HT1080 (cell line): ENCODE measurements at regions not wholly inside any gene's neighbourhood (a gene's known extent, or its start where the extent isn't known, plus 50 kb on each side); places are given as distances from the start of the nearest gene placed in this dataset.
A peak's percentile ranks its signal among the peaks of the same experiment; 100 is the strongest.
"Not testable (repeated sequence)": the region's sequence is repeated elsewhere in the genome, so short reads cannot be mapped to it uniquely, and the experiment has no call there.

ENCODE experiments used
- DNase-seq: peaks from one replicate; pipeline ENCODE4 v3.0.0-alpha.2; 2015; ENCODE audit warnings: low read depth

GRCh38 chr5:9801908-9802307 lies 171.8 kb upstream of the TAS2R1 start:
- DNase-seq, result no peak

GRCh38 chr5:9799606-9800005 lies 169.5 kb upstream of the TAS2R1 start:
- DNase-seq, result no peak

- DNase-seq, result no peak
Measured at GRCh38 chr5:9790276-9790675, 160.1 kb upstream of the TAS2R1 start.

GRCh38 chr5:9789777-9790176 lies 159.6 kb upstream of the TAS2R1 start:
- DNase-seq, result no peak

GRCh38 chr5:9787861-9788600 lies 157.9 kb upstream of the TAS2R1 start:
- no peak for DNase-seq

- no peak for DNase-seq
Measured at GRCh38 chr5:9786380-9787360, 156.5 kb upstream of the TAS2R1 start.

- no peak for DNase-seq
Measured at GRCh38 chr5:9785751-9786150, 155.6 kb upstream of the TAS2R1 start.

GRCh38 chr5:9784231-9784630 lies 154.1 kb upstream of the TAS2R1 start:
- no peak for DNase-seq

- DNase-seq, result no peak
Measured at GRCh38 chr5:9782826-9783560, 152.8 kb upstream of the TAS2R1 start.

- DNase-seq, result no peak
Measured at GRCh38 chr5:9781890-9782289, 151.7 kb upstream of the TAS2R1 start.

GRCh38 chr5:9781275-9781674 lies 151.1 kb upstream of the TAS2R1 start:
- DNase-seq, result no peak

GRCh38 chr5:9780501-9780900 lies 150.3 kb upstream of the TAS2R1 start:
- no peak for DNase-seq

GRCh38 chr5:9776525-9776924 lies 146.4 kb upstream of the TAS2R1 start:
- DNase-seq, result peak; percentile 86

GRCh38 chr5:9775339-9775738 lies 145.2 kb upstream of the TAS2R1 start:
- peak; percentile 65 for DNase-seq

GRCh38 chr5:9774472-9775079 lies 144.4 kb upstream of the TAS2R1 start:
- DNase-seq, result peak; percentile 83

GRCh38 chr5:9771079-9771478 lies 140.9 kb upstream of the TAS2R1 start:
- DNase-seq, result no peak

GRCh38 chr5:9766581-9766980 lies 136.4 kb upstream of the TAS2R1 start:
- DNase-seq, result peak; percentile 58

- DNase-seq, result no peak
Measured at GRCh38 chr5:9765419-9766140, 135.4 kb upstream of the TAS2R1 start.

- DNase-seq, result no peak
Measured at GRCh38 chr5:9761706-9762105, 131.6 kb upstream of the TAS2R1 start.

GRCh38 chr5:9752670-9753069 lies 122.5 kb upstream of the TAS2R1 start:
- not testable (repeated sequence) for DNase-seq

- DNase-seq, result no peak
Measured at GRCh38 chr5:9743507-9743906, 113.4 kb upstream of the TAS2R1 start.
